ENCODE measurements at regions not wholly inside any gene's neighbourhood (a gene's known extent, or its start where the extent isn't known, plus 50 kb on each side); places are given as distances from the start of the nearest gene placed in this dataset.
"Not testable (repeated sequence)": the region's sequence is repeated elsewhere in the genome, so short reads cannot be mapped to it uniquely, and the experiment has no call there.

GRCh38 chr5:142402752-142403318, 78.0 kb upstream of the SPRY4 start:
- DNase-seq: no peak

- DNase-seq: no peak
Measured at GRCh38 chr5:142400415-142400814, 75.6 kb upstream of the SPRY4 start.

GRCh38 chr5:142399891-142400290, 75.1 kb upstream of the SPRY4 start:
- no peak for DNase-seq

GRCh38 chr5:142398730-142399055, 73.9 kb upstream of the SPRY4 start:
- DNase-seq: no peak

GRCh38 chr5:142398011-142398729, 73.3 kb upstream of the SPRY4 start:
- not testable (repeated sequence) for DNase-seq

GRCh38 chr5:142397178-142397577, 72.4 kb upstream of the SPRY4 start:
- no peak for DNase-seq

GRCh38 chr5:142396436-142397038, 71.7 kb upstream of the SPRY4 start:
- DNase-seq: no peak

- no peak for DNase-seq
Measured at GRCh38 chr5:142395334-142395733, 70.5 kb upstream of the SPRY4 start.

GRCh38 chr5:142391058-142391845, 66.4 kb upstream of the SPRY4 start:
- DNase-seq: no peak

- no peak for DNase-seq
Measured at GRCh38 chr5:142390334-142390733, 65.5 kb upstream of the SPRY4 start.

GRCh38 chr5:142388696-142389095, 63.9 kb upstream of the SPRY4 start:
- DNase-seq: no peak

GRCh38 chr5:142387024-142387682, 62.3 kb upstream of the SPRY4 start:
- no peak for DNase-seq

GRCh38 chr5:142386137-142387023, 61.6 kb upstream of the SPRY4 start:
- no peak for DNase-seq

GRCh38 chr5:142385194-142385593, 60.4 kb upstream of the SPRY4 start:
- no peak for DNase-seq

- DNase-seq: no peak
Measured at GRCh38 chr5:142384014-142384413, 59.2 kb upstream of the SPRY4 start.

- no peak for DNase-seq
Measured at GRCh38 chr5:142382186-142382585, 57.4 kb upstream of the SPRY4 start.

- no peak for DNase-seq
Measured at GRCh38 chr5:142378737-142379634, 54.2 kb upstream of the SPRY4 start.

GRCh38 chr5:142375944-142376411, 51.2 kb upstream of the SPRY4 start:
- DNase-seq: no peak

All from cerebellar nuclear complex (tissue), 1 donor.